MG63 (cell line): ENCODE measurements at regions not wholly inside any gene's neighbourhood (a gene's known extent, or its start where the extent isn't known, plus 50 kb on each side); places are given as distances from the start of the nearest gene placed in this dataset.

ENCODE experiments used
- DNase-seq: peaks from one replicate; pipeline ENCODE4 v3.0.0-alpha.2; 2020
- H3K27me3 ChIP-seq: fragments of 250-450 bp; sonication (Bioruptor Pico); 2 replicates; pipeline ENCODE4 v1.5.1; 2020; ENCODE audit warnings: mild to moderate bottlenecking, moderate library complexity
- H3K36me3 ChIP-seq: fragments of 250-450 bp; sonication (Bioruptor Pico); 2 replicates; pipeline ENCODE4 v1.5.1; 2020; ENCODE audit warnings: mild to moderate bottlenecking, moderate library complexity
- H3K4me3 ChIP-seq: fragments of 250-450 bp; sonication (Bioruptor Pico); 2 replicates; pipeline ENCODE4 v1.5.1; 2020; ENCODE audit warnings: mild to moderate bottlenecking, moderate library complexity
- H3K9me3 ChIP-seq: fragments of 250-450 bp; sonication (Bioruptor Pico); 2 replicates; pipeline ENCODE4 v1.5.1; 2020; ENCODE audit warnings: mild to moderate bottlenecking, moderate library complexity

- H3K36me3 ChIP-seq: no peaks in the 10 kb centered on the region
- H3K9me3 ChIP-seq: no peaks in the 10 kb centered on the region
- no peak for DNase-seq
- no peaks in the 10 kb centered on the region for H3K27me3 ChIP-seq
- no peak overlapping the region for H3K4me3 ChIP-seq
These were observed 394.4 kb downstream of the CDH26 start for GRCh38 chr20:60352596-60352995.

- DNase-seq: no peak
- H3K36me3 ChIP-seq: no peaks in the 10 kb centered on the region
- no peaks in the 10 kb centered on the region for H3K9me3 ChIP-seq
- no peaks in the 10 kb centered on the region for H3K27me3 ChIP-seq
- no peak overlapping the region for H3K4me3 ChIP-seq
These were observed 395.9 kb downstream of the CDH26 start for GRCh38 chr20:60354024-60354580.

- H3K36me3 ChIP-seq: no peaks in the 10 kb centered on the region
- H3K27me3 ChIP-seq: no peaks in the 10 kb centered on the region
- H3K9me3 ChIP-seq: no peaks in the 10 kb centered on the region
- no peak for DNase-seq
- H3K4me3 ChIP-seq: no peak overlapping the region
These were observed 399.9 kb downstream of the CDH26 start for GRCh38 chr20:60358101-60358500.

- Histone ChIP-seq H3K9me3 (no peaks in the 10 kb centered on the region), H3K36me3 (no peaks in the 10 kb centered on the region), H3K4me3 (no peak overlapping the region), H3K27me3 (no peaks in the 10 kb centered on the region)
- no peak for DNase-seq
These were observed 400.8 kb downstream of the CDH26 start for GRCh38 chr20:60359010-60359409.

- H3K9me3 ChIP-seq: no peaks in the 10 kb centered on the region
- H3K4me3 ChIP-seq: no peak overlapping the region
- H3K27me3 ChIP-seq: no peaks in the 10 kb centered on the region
- DNase-seq: no peak
- H3K36me3 ChIP-seq: no peaks in the 10 kb centered on the region
These were observed 403.7 kb downstream of the CDH26 start for GRCh38 chr20:60361761-60362395.

GRCh38 chr20:60362531-60362930 is 404.3 kb downstream of the CDH26 start:
- H3K9me3 ChIP-seq: no peaks in the 10 kb centered on the region
- no peaks in the 10 kb centered on the region for H3K27me3 ChIP-seq
- H3K4me3 ChIP-seq: no peak overlapping the region
- no peak for DNase-seq
- H3K36me3 ChIP-seq: no peaks in the 10 kb centered on the region

GRCh38 chr20:60363698-60364097 is 405.5 kb downstream of the CDH26 start:
- no peaks in the 10 kb centered on the region for H3K27me3 ChIP-seq
- H3K4me3 ChIP-seq: no peak overlapping the region
- no peaks in the 10 kb centered on the region for H3K9me3 ChIP-seq
- DNase-seq: no peak
- H3K36me3 ChIP-seq: no peaks in the 10 kb centered on the region

- DNase-seq: no peak
- H3K27me3 ChIP-seq: no peaks in the 10 kb centered on the region
- H3K4me3 ChIP-seq: no peak overlapping the region
- no peaks in the 10 kb centered on the region for H3K36me3 ChIP-seq
- no peaks in the 10 kb centered on the region for H3K9me3 ChIP-seq
These were observed 406.9 kb downstream of the CDH26 start for GRCh38 chr20:60365064-60365666.

GRCh38 chr20:60365882-60366281 is 407.7 kb downstream of the CDH26 start:
- Histone ChIP-seq H3K4me3 (no peak overlapping the region), H3K27me3 (no peaks in the 10 kb centered on the region), H3K9me3 (no peaks in the 10 kb centered on the region), H3K36me3 (no peaks in the 10 kb centered on the region)
- DNase-seq: no peak

GRCh38 chr20:60371384-60371783 is 413.2 kb downstream of the CDH26 start:
- no peak overlapping the region for H3K4me3 ChIP-seq
- no peaks in the 10 kb centered on the region for H3K9me3 ChIP-seq
- no peaks in the 10 kb centered on the region for H3K36me3 ChIP-seq
- no peak for DNase-seq
- no peaks in the 10 kb centered on the region for H3K27me3 ChIP-seq

GRCh38 chr20:60372275-60372674 is 414.1 kb downstream of the CDH26 start:
- DNase-seq: no peak
- H3K4me3 ChIP-seq: no peak overlapping the region
- H3K9me3 ChIP-seq: no peaks in the 10 kb centered on the region
- H3K27me3 ChIP-seq: no peaks in the 10 kb centered on the region
- no peaks in the 10 kb centered on the region for H3K36me3 ChIP-seq

- Histone ChIP-seq H3K4me3 (no peak overlapping the region), H3K27me3 (no peaks in the 10 kb centered on the region), H3K36me3 (no peaks in the 10 kb centered on the region), H3K9me3 (no peaks in the 10 kb centered on the region)
- DNase-seq: no peak
These were observed 414.6 kb downstream of the CDH26 start for GRCh38 chr20:60372822-60373221.

- Histone ChIP-seq H3K27me3 (no peaks in the 10 kb centered on the region), H3K9me3 (no peaks in the 10 kb centered on the region), H3K4me3 (no peak overlapping the region), H3K36me3 (no peaks in the 10 kb centered on the region)
- no peak for DNase-seq
These were observed 420.4 kb downstream of the CDH26 start for GRCh38 chr20:60378620-60379019.

GRCh38 chr20:60381643-60382400 is 423.6 kb downstream of the CDH26 start:
- DNase-seq: no peak
- Histone ChIP-seq H3K36me3 (no peaks in the 10 kb centered on the region), H3K27me3 (no peaks in the 10 kb centered on the region), H3K4me3 (no peak overlapping the region), H3K9me3 (no peaks in the 10 kb centered on the region; the same call in 1 of the 2 replicates)

- no peak for DNase-seq
- H3K27me3 ChIP-seq: peaks cover 4% of the 10 kb centered on the region; the same call in 1 of the 2 replicates
- no peaks in the 10 kb centered on the region for H3K36me3 ChIP-seq
- H3K9me3 ChIP-seq: no peaks in the 10 kb centered on the region; the same call in 1 of the 2 replicates
- no peak overlapping the region for H3K4me3 ChIP-seq
These were observed 431.2 kb downstream of the CDH26 start for GRCh38 chr20:60389441-60389840.

GRCh38 chr20:60389882-60390281 is 431.7 kb downstream of the CDH26 start:
- DNase-seq: no peak
- peaks cover 4% of the 10 kb centered on the region; the same call in 1 of the 2 replicates for H3K27me3 ChIP-seq

GRCh38 chr20:60395991-60396390 is 437.8 kb downstream of the CDH26 start:
- Histone ChIP-seq H3K9me3 (no peaks in the 10 kb centered on the region), H3K4me3 (no peak overlapping the region), H3K27me3 (no peaks in the 10 kb centered on the region), H3K36me3 (no peaks in the 10 kb centered on the region)
- no peak for DNase-seq

More at GRCh38 chr20:60389882-60390281, 431.7 kb downstream of the CDH26 start:
- H3K4me3 ChIP-seq: no peak overlapping the region
- no peaks in the 10 kb centered on the region; the same call in 1 of the 2 replicates for H3K9me3 ChIP-seq
- no peaks in the 10 kb centered on the region for H3K36me3 ChIP-seq
